B cell (primary cell): ENCODE measurements at regions not wholly inside any gene's neighbourhood (a gene's known extent, or its start where the extent isn't known, plus 50 kb on each side); places are given as distances from the start of the nearest gene placed in this dataset.

Experiments
- ATAC-seq: fragments of 200-7000 bp; cut with Tn5 transposase; one replicate; pipeline ENCODE4 v1.10.0; 2021; ENCODE audit warnings: low read depth, mild to moderate bottlenecking, moderate number of reproducible peaks, moderate library complexity
- CTCF ChIA-PET: fragments of 350-600 bp; sonication (Branson Sonifier 250); formaldehyde crosslinking; loops from one replicate; lab custom pipeline; 2021; ENCODE audit warnings: antibody characterized with exemption, inconsistent platforms; lab: Charles Lee
- POLR2A ChIA-PET: fragments of 350-600 bp; sonication (Branson Sonifier 250); formaldehyde crosslinking; loops from one replicate; lab custom pipeline; 2021; ENCODE audit warnings: antibody characterized with exemption; lab: Charles Lee
- DNase-seq: peaks from one replicate; pipeline ENCODE4 v3.0.0; 2013
- H2AFZ ChIP-seq: 2 replicates; pipeline ENCODE4 v1.6.1; 2012; ENCODE audit warnings: mild to moderate bottlenecking, low read depth, low read length; ENCODE audit not compliant: insufficient read depth, poor library complexity, severe bottlenecking
- H3K27ac ChIP-seq, 2 donors: 1 replicate in 1 of 2; 2 replicates in 1 of 2; pipeline ENCODE4 v1.5.1; 2012 to 2013; ENCODE audit warnings: low read length in 2 of 2, mild to moderate bottlenecking in 2 of 2, moderate library complexity in 1 of 2
- H3K27me3 ChIP-seq, 4 experiments: fragments of 200-600 bp in 1 of 4; sonication (generic) in 1 of 4; replicated peaks in 1 of 4; 1 replicate in 2 of 4; 2 replicates in 2 of 4; pipeline versions ENCODE4 v1.6.1 to v1.7.0; 2013 to 2016; ENCODE audit warnings: low read length in 3 of 4, mild to moderate bottlenecking in 2 of 4, mixed read lengths in 1 of 4, moderate library complexity in 1 of 4; ENCODE audit not compliant: insufficient read depth in 4 of 4, control insufficient read depth in 3 of 4; ENCODE audit errors: control extremely low read depth in 1 of 4
- H3K36me3 ChIP-seq, 2 experiments: replicated peaks in 1 of 2; 1 replicate in 1 of 2; 2 replicates in 1 of 2; pipeline versions ENCODE4 v1.6.1 to v1.7.1; 2013; ENCODE audit warnings: low read length in 1 of 2; ENCODE audit not compliant: insufficient read depth in 2 of 2, control insufficient read depth in 1 of 2; ENCODE audit errors: control extremely low read depth in 1 of 2, extremely low read depth in 1 of 2
- H3K4me1 ChIP-seq, 2 donors: fragments of 200-600 bp in 1 of 2; sonication (generic) in 1 of 2; 1 replicate in 1 of 2; 2 replicates in 1 of 2; pipeline versions ENCODE4 v1.5.1 to v1.6.1; 2013 to 2017; ENCODE audit warnings: low read length in 2 of 2; ENCODE audit not compliant: control insufficient read depth in 2 of 2, insufficient read depth in 2 of 2
- H3K4me2 ChIP-seq: replicated peaks from 2 replicates; pipeline ENCODE3; 2012; ENCODE audit warnings: mild to moderate bottlenecking, low read depth, low read length; ENCODE audit not compliant: poor library complexity, severe bottlenecking
- H3K4me3 ChIP-seq, 5 experiments: fragments of 200-600 bp in 1 of 5; sonication (generic) in 1 of 5; 1 replicate in 3 of 5; 2 replicates in 2 of 5; pipeline versions ENCODE4 v1.5.1 to v1.7.0; 2011 to 2016; ENCODE audit warnings: low read length in 4 of 5, mild to moderate bottlenecking in 4 of 5, low read depth in 2 of 5, control low read depth in 1 of 5, moderate library complexity in 1 of 5; ENCODE audit not compliant: insufficient read depth in 1 of 5; ENCODE audit errors: control extremely low read depth in 1 of 5, extremely low read depth in 1 of 5
- H3K79me2 ChIP-seq: fragments of 200-600 bp; sonication (generic); one replicate; pipeline ENCODE4 v1.6.0; 2016; ENCODE audit warnings: low read length; ENCODE audit not compliant: control insufficient read depth, insufficient read depth
- H3K9ac ChIP-seq: fragments of 200-600 bp; sonication (generic); 2 replicates; pipeline ENCODE4 v1.6.1; 2017; ENCODE audit warnings: mild to moderate bottlenecking, low read length, moderate library complexity
- H3K9me3 ChIP-seq, 3 donors: one replicate each; pipeline versions ENCODE4 v1.6.1 to v1.7.1; 2013; ENCODE audit warnings: low read length in 2 of 3; ENCODE audit not compliant: control insufficient read depth in 2 of 3, insufficient read depth in 1 of 3; ENCODE audit errors: control extremely low read depth in 1 of 3
- H4K20me1 ChIP-seq: 2 replicates; pipeline ENCODE4 v1.6.0; 2012; ENCODE audit warnings: mild to moderate bottlenecking, low read length; ENCODE audit not compliant: insufficient read depth, control insufficient read depth, poor library complexity, severe bottlenecking
- H3K27ac Mint-ChIP-seq: one replicate; pipeline ENCODE4 v1.8.0; 2021; ENCODE audit warnings: mixed read lengths
- H3K27me3 Mint-ChIP-seq: one replicate; pipeline ENCODE4 v1.8.0; 2021; ENCODE audit warnings: mixed read lengths
- H3K4me1 Mint-ChIP-seq: one replicate; pipeline ENCODE4 v1.8.0; 2021; ENCODE audit warnings: mixed read lengths
- H3K4me3 Mint-ChIP-seq: one replicate; pipeline ENCODE4 v1.8.0; 2021; ENCODE audit warnings: mixed read lengths
- H3K9me3 Mint-ChIP-seq: one replicate; pipeline ENCODE4 v1.8.0; 2022; ENCODE audit warnings: mixed read lengths; ENCODE audit not compliant: insufficient read depth
- EZH2 ChIP-seq: IDR thresholded peaks from 2 replicates; pipeline ENCODE4 v1.6.1; 2012; ENCODE audit warnings: borderline replicate concordance, low read depth, mild to moderate bottlenecking, moderate library complexity, low read length; ENCODE audit not compliant: insufficient read depth, poor library complexity, severe bottlenecking
- WGBS: methylation state at CpG from one replicate; pipeline ENCODE4 v1.1.5; 2013; ENCODE audit warnings: missing lambda C conversion rate; ENCODE audit not compliant: insufficient coverage; 5-methylcytosine and 5-hydroxymethylcytosine counted together
- intact Hi-C: fragments of 100-400 bp; cut with micrococcal nuclease; formaldehyde crosslinking; loops from one replicate; pipeline ENCODE4 v1.10.0; 2022
- TF ChIP-seq, protein P1 (sequence below): fragments of 200-600 bp; IDR thresholded peaks from one replicate; pipeline ENCODE4 v1.8.0; 2022; ENCODE audit warnings: antibody characterized with exemption, mild to moderate bottlenecking

DNA sequence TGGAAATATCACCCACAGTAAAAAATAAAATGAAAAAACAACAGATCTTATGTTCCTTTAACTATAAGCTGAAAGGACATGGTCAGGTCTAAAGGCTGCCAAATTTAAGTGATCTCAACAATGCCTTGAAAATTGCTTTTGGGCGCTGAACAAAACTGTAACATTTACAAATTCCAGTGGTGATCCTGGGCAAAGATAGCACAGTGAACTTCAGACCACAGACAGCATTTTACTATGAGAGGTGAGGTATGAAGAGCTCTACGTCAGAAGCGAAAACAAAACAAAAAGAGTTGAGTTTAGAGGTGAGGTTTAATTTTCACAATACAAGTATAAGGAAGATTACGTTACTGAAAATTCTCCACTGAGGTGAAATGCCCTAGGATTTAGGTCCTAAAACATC, 165.8 kb upstream of the STK32A start:
- no peak overlapping the region for H3K4me2 ChIP-seq
- Mint-ChIP-seq H3K4me3 (no peak overlapping the region), H3K4me1 (no peaks in the 10 kb centered on the region), H3K9me3 (peaks cover 13% of the 10 kb centered on the region), H3K27me3 (no peaks in the 10 kb centered on the region), H3K27ac (no peak overlapping the region)
- ATAC-seq (no peak), DNase-seq (no peak)
- no CpG with 5 or more reads among the region's 4 CpGs for WGBS
- H3K27ac ChIP-seq, result no peak overlapping the region
- CTCF ChIA-PET, result no interaction called here
- H3K36me3 ChIP-seq, result no peaks in the 10 kb centered on the region
- H3K4me3 ChIP-seq, result no peak overlapping the region
- H3K9ac ChIP-seq, result no peak overlapping the region
- H2AFZ ChIP-seq, result no peak overlapping the region
- intact Hi-C loops, result no loop called here
- H3K27me3 ChIP-seq, result no peaks in the 10 kb centered on the region
- TF ChIP-seq, protein P1, sequence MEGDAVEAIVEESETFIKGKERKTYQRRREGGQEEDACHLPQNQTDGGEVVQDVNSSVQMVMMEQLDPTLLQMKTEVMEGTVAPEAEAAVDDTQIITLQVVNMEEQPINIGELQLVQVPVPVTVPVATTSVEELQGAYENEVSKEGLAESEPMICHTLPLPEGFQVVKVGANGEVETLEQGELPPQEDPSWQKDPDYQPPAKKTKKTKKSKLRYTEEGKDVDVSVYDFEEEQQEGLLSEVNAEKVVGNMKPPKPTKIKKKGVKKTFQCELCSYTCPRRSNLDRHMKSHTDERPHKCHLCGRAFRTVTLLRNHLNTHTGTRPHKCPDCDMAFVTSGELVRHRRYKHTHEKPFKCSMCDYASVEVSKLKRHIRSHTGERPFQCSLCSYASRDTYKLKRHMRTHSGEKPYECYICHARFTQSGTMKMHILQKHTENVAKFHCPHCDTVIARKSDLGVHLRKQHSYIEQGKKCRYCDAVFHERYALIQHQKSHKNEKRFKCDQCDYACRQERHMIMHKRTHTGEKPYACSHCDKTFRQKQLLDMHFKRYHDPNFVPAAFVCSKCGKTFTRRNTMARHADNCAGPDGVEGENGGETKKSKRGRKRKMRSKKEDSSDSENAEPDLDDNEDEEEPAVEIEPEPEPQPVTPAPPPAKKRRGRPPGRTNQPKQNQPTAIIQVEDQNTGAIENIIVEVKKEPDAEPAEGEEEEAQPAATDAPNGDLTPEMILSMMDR, result no peak
- no peak for TF ChIP-seq EZH2
- no peaks in the 10 kb centered on the region for H3K4me1 ChIP-seq
- no peaks in the 10 kb centered on the region for H3K9me3 ChIP-seq
- H4K20me1 ChIP-seq, result no peaks in the 10 kb centered on the region
- H3K79me2 ChIP-seq, result no peaks in the 10 kb centered on the region
- POLR2A ChIA-PET, result no interaction called here

DNA sequence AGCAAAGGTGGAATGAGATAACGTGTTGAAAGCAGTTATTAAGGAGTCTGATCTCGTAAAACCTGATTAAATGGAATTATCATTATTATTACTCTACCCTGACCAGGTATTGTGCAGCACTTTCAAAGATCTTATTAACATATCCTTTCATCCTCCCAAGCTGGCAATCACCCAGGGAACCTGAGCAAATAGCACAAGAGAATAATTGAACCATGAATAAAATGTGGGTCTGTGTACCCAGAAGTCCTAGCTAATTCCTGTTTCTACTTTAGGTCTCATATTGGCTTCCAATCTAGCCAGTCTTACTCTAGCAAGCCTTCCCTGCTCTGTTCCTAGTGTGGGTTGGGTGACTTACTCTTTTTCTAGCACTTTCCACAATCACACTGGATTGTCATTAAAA, 162.2 kb upstream of the STK32A start:
- Histone ChIP-seq H3K36me3 (no peaks in the 10 kb centered on the region), H3K9me3 (no peaks in the 10 kb centered on the region), H3K9ac (no peak overlapping the region), H4K20me1 (no peaks in the 10 kb centered on the region), H3K4me3 (no peak overlapping the region), H3K4me2 (no peak overlapping the region), H3K27me3 (no peaks in the 10 kb centered on the region), H3K79me2 (no peaks in the 10 kb centered on the region), H3K4me1 (no peaks in the 10 kb centered on the region), H3K27ac (no peak overlapping the region), H2AFZ (no peak overlapping the region)
- ATAC-seq (no peak), DNase-seq (no peak)
- WGBS, result no CpG with 5 or more reads among the region's 2 CpGs
- H3K4me1 Mint-ChIP-seq, result no peaks in the 10 kb centered on the region
- POLR2A ChIA-PET, result no interaction called here
- CTCF ChIA-PET, result no interaction called here
- H3K27me3 Mint-ChIP-seq, result no peaks in the 10 kb centered on the region
- no peak overlapping the region for H3K4me3 Mint-ChIP-seq
- H3K9me3 Mint-ChIP-seq, result peaks cover 2% of the 10 kb centered on the region
- TF ChIP-seq, protein P1, result no peak
- no peak for TF ChIP-seq EZH2
- intact Hi-C loops, result no loop called here
- no peak overlapping the region for H3K27ac Mint-ChIP-seq
